H1 (cell line): ENCODE measurements at regions not wholly inside any gene's neighbourhood (a gene's known extent, or its start where the extent isn't known, plus 50 kb on each side); places are given as distances from the start of the nearest gene placed in this dataset.

Experiments used
- CTCF ChIA-PET: fragments of 300-600 bp; sonication (Branson Sonifier 250); formaldehyde crosslinking; loops from one replicate; lab custom pipeline; 2021; ENCODE audit not compliant: partially characterized antibody; lab: Charles Lee
- POLR2A ChIA-PET: fragments of 300-600 bp; sonication (Branson Sonifier 250); formaldehyde crosslinking; loops from one replicate; lab custom pipeline; 2021; ENCODE audit warnings: inconsistent platforms; ENCODE audit not compliant: partially characterized antibody; lab: Charles Lee
- DNase-seq, 2 experiments: peaks; one replicate each; pipeline versions ENCODE4 v3.0.0 to v3.0.0-alpha.2; 2010 to 2022; ENCODE audit warnings: low spot score in 2 of 2, low read depth in 1 of 2, mixed read lengths in 1 of 2
- FAIRE-seq: peaks from 2 replicates; lab custom pipeline; 2011; peaks lifted over from hg19 to GRCh38; lab: Jason Lieb, UNC
- H2AFZ ChIP-seq: 2 replicates; pipeline ENCODE4 v1.8.1; 2012; ENCODE audit warnings: low read length, inconsistent platforms
- H2AK5ac ChIP-seq: 2 replicates; pipeline ENCODE4 v1.6.1; 2013; ENCODE audit warnings: low read depth, low read length
- H2BK120ac ChIP-seq: replicated peaks from 2 replicates; pipeline ENCODE3; 2013; ENCODE audit warnings: low read depth, low read length, inconsistent platforms
- H2BK12ac ChIP-seq: 2 replicates; pipeline ENCODE4 v1.6.1; 2013; ENCODE audit warnings: low read depth, low read length
- H2BK15ac ChIP-seq: 2 replicates; pipeline ENCODE4 v1.6.1; 2013; ENCODE audit warnings: low read length
- H2BK20ac ChIP-seq: 2 replicates; pipeline ENCODE4 v1.6.1; 2013; ENCODE audit warnings: low read length
- H2BK5ac ChIP-seq: 2 replicates; pipeline ENCODE4 v1.6.1; 2013; ENCODE audit warnings: low read depth, low read length
- H3K14ac ChIP-seq: 2 replicates; pipeline ENCODE4 v1.6.1; 2013; ENCODE audit warnings: inconsistent platforms; ENCODE audit not compliant: insufficient read length
- H3K18ac ChIP-seq: 2 replicates; pipeline ENCODE4 v1.6.1; 2013; ENCODE audit warnings: low read length; ENCODE audit errors: extremely low read depth
- H3K23ac ChIP-seq: 2 replicates; pipeline ENCODE4 v1.6.1; 2013; ENCODE audit warnings: inconsistent platforms; ENCODE audit not compliant: insufficient read length
- H3K23me2 ChIP-seq: 2 replicates; pipeline ENCODE4 v1.6.1; 2013; ENCODE audit warnings: low read depth, low read length
- H3K27ac ChIP-seq: 2 replicates; pipeline ENCODE4 v1.6.1; 2011; ENCODE audit warnings: low read depth, low read length, inconsistent platforms
- H3K27me3 ChIP-seq, 4 experiments: replicated peaks in 1 of 4; 1 replicate in 1 of 4; 2 replicates in 3 of 4; pipeline versions ENCODE4 v1.6.1 to v1.8.1; 2011 to 2013; ENCODE audit warnings: low read length in 3 of 4, mild to moderate bottlenecking in 3 of 4, inconsistent platforms in 2 of 4, mixed read lengths in 2 of 4, moderate library complexity in 1 of 4; ENCODE audit not compliant: control insufficient read depth in 3 of 4, insufficient read depth in 3 of 4; ENCODE audit errors: extremely low read depth in 1 of 4
- H3K36me3 ChIP-seq, 4 experiments: 2 replicates each; pipeline versions ENCODE4 v1.6.1 to v1.8.1; 2011 to 2013; ENCODE audit warnings: mild to moderate bottlenecking in 4 of 4, low read length in 3 of 4, moderate library complexity in 2 of 4, control low read depth in 1 of 4, inconsistent platforms in 1 of 4; ENCODE audit not compliant: insufficient read depth in 4 of 4, control insufficient read depth in 2 of 4
- H3K4ac ChIP-seq: replicated peaks from 2 replicates; pipeline ENCODE3; 2013; ENCODE audit warnings: low read length, low read depth, mixed read lengths, inconsistent platforms; ENCODE audit not compliant: insufficient read length
- H3K4me1 ChIP-seq, 4 experiments: replicated peaks in 1 of 4; 1 replicate in 1 of 4; 2 replicates in 3 of 4; pipeline versions ENCODE4 v1.6.1 to v1.8.1; 2011 to 2013; ENCODE audit warnings: low read length in 3 of 4, inconsistent platforms in 2 of 4, mixed read lengths in 1 of 4; ENCODE audit not compliant: insufficient read depth in 4 of 4, control insufficient read depth in 3 of 4
- H3K4me2 ChIP-seq, 2 experiments: 2 replicates each; pipeline versions ENCODE4 v1.6.1 to v1.8.1; 2011 to 2013; ENCODE audit warnings: low read depth in 2 of 2, low read length in 2 of 2, control low read depth in 1 of 2, inconsistent platforms in 1 of 2, mild to moderate bottlenecking in 1 of 2; ENCODE audit not compliant: insufficient read depth in 1 of 2
- H3K4me3 ChIP-seq, 4 experiments: fragments of 200-600, 300-600 bp in 1 of 4; sonication (generic), shearing (Covaris generic), sonication (Bioruptor Twin) in 1 of 4; 2 replicates each; pipeline versions ENCODE4 v1.5.1 to v1.8.1; 2011 to 2016; ENCODE audit warnings: low read length in 4 of 4, low read depth in 3 of 4, control low read depth in 2 of 4, inconsistent platforms in 2 of 4, mild to moderate bottlenecking in 2 of 4, mixed read lengths in 1 of 4, moderate library complexity in 1 of 4; ENCODE audit not compliant: insufficient read depth in 2 of 4; ENCODE audit errors: extremely low read depth in 1 of 4
- H3K56ac ChIP-seq: replicated peaks from 2 replicates; pipeline ENCODE3; 2013; ENCODE audit warnings: low read depth, mild to moderate bottlenecking, mixed read lengths, low read length, inconsistent platforms; ENCODE audit not compliant: insufficient read length
- H3K79me1 ChIP-seq: 2 replicates; pipeline ENCODE4 v1.6.1; 2013; ENCODE audit warnings: low read depth, low read length, control low read depth
- H3K79me2 ChIP-seq, 2 experiments: 2 replicates each; pipeline versions ENCODE4 v1.6.1 to v1.8.1; 2012 to 2013; ENCODE audit warnings: low read length in 2 of 2, mild to moderate bottlenecking in 2 of 2, inconsistent platforms in 1 of 2; ENCODE audit not compliant: insufficient read depth in 2 of 2, control insufficient read depth in 1 of 2
- H3K9ac ChIP-seq, 4 experiments: replicated peaks in 1 of 4; 1 replicate in 1 of 4; 2 replicates in 3 of 4; pipeline versions ENCODE4 v1.6.1 to v1.8.1; 2011 to 2013; ENCODE audit warnings: low read depth in 3 of 4, low read length in 3 of 4, control low read depth in 2 of 4, mild to moderate bottlenecking in 2 of 4, moderate library complexity in 2 of 4, inconsistent platforms in 1 of 4; ENCODE audit errors: extremely low read depth in 1 of 4
- H3K9me3 ChIP-seq, 2 experiments: 2 replicates each; pipeline versions ENCODE4 v1.6.1 to v1.8.1; 2012 to 2013; ENCODE audit warnings: mild to moderate bottlenecking in 2 of 2, moderate library complexity in 2 of 2, control low read depth in 1 of 2, inconsistent platforms in 1 of 2, low read depth in 1 of 2, low read length in 1 of 2, mixed read lengths in 1 of 2; ENCODE audit not compliant: insufficient read depth in 2 of 2
- H4K20me1 ChIP-seq, 2 experiments: replicated peaks in 1 of 2; 2 replicates each; pipeline versions ENCODE3 to v1.8.1; 2011 to 2013; ENCODE audit warnings: inconsistent platforms in 2 of 2, low read length in 2 of 2, mild to moderate bottlenecking in 1 of 2; ENCODE audit not compliant: insufficient read depth in 2 of 2, control insufficient read depth in 1 of 2
- H4K5ac ChIP-seq: 2 replicates; pipeline ENCODE4 v1.6.1; 2013; ENCODE audit warnings: low read length, low read depth, mixed read lengths, inconsistent platforms; ENCODE audit not compliant: insufficient read length
- H4K8ac ChIP-seq: 2 replicates; pipeline ENCODE4 v1.8.0; 2013; ENCODE audit warnings: mild to moderate bottlenecking, moderate library complexity, low read length, inconsistent platforms; ENCODE audit not compliant: insufficient read depth; ENCODE audit errors: extremely low read depth
- H4K91ac ChIP-seq: replicated peaks from 2 replicates; pipeline ENCODE3; 2013; ENCODE audit warnings: low read length, mixed read lengths, inconsistent platforms; ENCODE audit not compliant: insufficient read length
- WGBS, 2 experiments: shearing (Covaris generic) in 1 of 2; methylation state at CpG; one replicate each; pipeline versions ENCODE4 v1.1.6 to v1.1.7; 2013 to 2015; ENCODE audit warnings: low lambda C conversion rate in 2 of 2, mixed read lengths in 2 of 2, inconsistent platforms in 1 of 2, low coverage in 1 of 2, missing lambda C conversion rate in 1 of 2; ENCODE audit not compliant: insufficient replicate concordance in 2 of 2, insufficient coverage in 1 of 2, insufficient read length in 1 of 2; ENCODE audit errors: extremely low coverage in 1 of 2, missing lambda C conversion rate in 1 of 2; 5-methylcytosine and 5-hydroxymethylcytosine counted together

DNA sequence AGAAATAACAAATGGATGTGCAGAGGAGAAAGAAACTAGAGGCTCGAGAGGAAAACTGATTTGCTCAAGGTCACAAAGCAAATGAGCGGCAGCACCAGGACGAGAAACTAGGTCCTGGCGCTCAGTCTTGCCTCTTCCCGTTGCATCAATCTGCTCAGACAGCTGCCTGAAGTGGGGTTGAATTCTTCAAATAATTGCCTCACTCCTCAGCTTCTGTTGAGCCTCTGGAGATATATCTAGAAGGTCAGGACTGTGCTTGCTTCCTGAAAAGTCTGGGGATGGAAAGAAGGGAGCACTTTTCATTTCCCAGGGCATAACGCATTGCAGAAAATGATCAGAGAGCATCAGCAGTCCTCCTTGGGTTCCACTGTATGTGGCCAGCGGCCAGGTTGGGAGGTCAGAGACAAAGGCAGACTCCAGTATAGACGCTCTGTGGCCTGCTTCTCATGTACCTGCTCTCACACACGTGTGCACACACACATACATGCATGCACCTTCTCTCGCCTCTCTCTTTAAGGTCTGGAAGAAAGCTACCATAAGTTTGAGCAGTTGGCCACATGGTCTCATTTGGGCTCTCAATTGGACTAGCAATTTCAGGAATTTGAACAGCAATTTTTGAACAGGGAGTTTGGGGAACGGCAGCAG lies 83.7 kb upstream of the DUSP5 start:
- Histone ChIP-seq H3K9me3 (no peaks in the 10 kb centered on the region), H2BK5ac (no peak overlapping the region), H3K23ac (no peak overlapping the region), H3K14ac (no peak overlapping the region), H3K4me2 (no peak overlapping the region), H2BK12ac (no peak overlapping the region), H4K20me1 (no peaks in the 10 kb centered on the region), H2BK120ac (no peak overlapping the region), H2AK5ac (no peak overlapping the region), H3K4me1 (peaks cover 0 to 5% (median 0%) of the 10 kb centered on the region in 4 experiments; a peak in 3 of 7 replicates), H3K27me3 (no peaks in the 10 kb centered on the region), H3K56ac (no peak overlapping the region), H3K79me2 (no peaks in the 10 kb centered on the region), H3K23me2 (no peaks in the 10 kb centered on the region), H3K4me3 (no peak overlapping the region), H4K91ac (no peak overlapping the region), H3K9ac (no peak overlapping the region), H2BK20ac (peak overlapping the region; percentile 1; the same call in 1 of the 2 replicates), H3K27ac (no peak overlapping the region), H4K5ac (no peak overlapping the region), H3K4ac (no peak overlapping the region), H4K8ac (no peak overlapping the region), H2AFZ (peak overlapping the region; percentile 11; the same call in 1 of the 2 replicates), H3K79me1 (no peaks in the 10 kb centered on the region), H3K18ac (peak overlapping the region; percentile 11; the same call in 1 of the 2 replicates), H3K36me3 (no peaks in the 10 kb centered on the region), H2BK15ac (no peak overlapping the region; the same call in 1 of the 2 replicates)
- FAIRE-seq = no peak
- ChIA-PET CTCF (interaction anchor here (0.6 to 2.8 kb wide), 5 partner anchors 8 to 148 kb away, joined by 3 to 11 read pairs (median 3); no protein-coding TSS in a partner anchor), POLR2A (interaction anchor here (0.5 to 1.4 kb wide), 2 partner anchors 11 to 13 kb away, joined by 3 to 4 read pairs; no protein-coding TSS in a partner anchor)
- DNase-seq = no peak
- WGBS, 2 experiments = 87% methylated on average over 11 of the region's 11 CpGs; no CpG with 5 or more reads in 1 of the 2 experiments
